Mesenchymal stem cell (in vitro differentiated cells and primary cell): ENCODE measurements at regions not wholly inside any gene's neighbourhood (a gene's known extent, or its start where the extent isn't known, plus 50 kb on each side); places are given as distances from the start of the nearest gene placed in this dataset.

Source experiments
- DNase-seq: peaks from one replicate; pipeline ENCODE4 v3.0.0-alpha.2; 2013
- H2AFZ ChIP-seq: one replicate; pipeline ENCODE4 v1.6.1; 2013; ENCODE audit warnings: low read depth, mild to moderate bottlenecking, control low read depth, inconsistent platforms, low read length, moderate library complexity
- H2AK5ac ChIP-seq: 2 replicates; pipeline ENCODE4 v1.6.1; 2013; ENCODE audit warnings: low read length, moderate library complexity, mild to moderate bottlenecking, inconsistent platforms; ENCODE audit not compliant: severe bottlenecking
- H2BK120ac ChIP-seq: one replicate; pipeline ENCODE4 v1.6.1; 2013; ENCODE audit warnings: low read depth, mild to moderate bottlenecking, inconsistent platforms, low read length, moderate library complexity
- H2BK12ac ChIP-seq, 2 experiments: one replicate each; pipeline ENCODE4 v1.6.1; 2013; ENCODE audit warnings: inconsistent platforms in 2 of 2, low read length in 2 of 2, mild to moderate bottlenecking in 2 of 2, moderate library complexity in 2 of 2, control low read depth in 1 of 2
- H2BK15ac ChIP-seq: one replicate; pipeline ENCODE4 v1.6.1; 2013; ENCODE audit warnings: mild to moderate bottlenecking, low read depth, inconsistent platforms; ENCODE audit not compliant: poor library complexity, severe bottlenecking
- H2BK5ac ChIP-seq: 2 replicates; pipeline ENCODE4 v1.6.1; 2013; ENCODE audit warnings: low read depth, mild to moderate bottlenecking, low read length, control low read depth, inconsistent platforms; ENCODE audit not compliant: poor library complexity, severe bottlenecking
- H3K14ac ChIP-seq, 2 experiments: one replicate each; pipeline ENCODE4 v1.6.1; 2013; ENCODE audit warnings: inconsistent platforms in 2 of 2, low read length in 2 of 2, control low read depth in 1 of 2, mild to moderate bottlenecking in 1 of 2, moderate library complexity in 1 of 2
- H3K18ac ChIP-seq, 2 experiments: one replicate each; pipeline ENCODE4 v1.6.1; 2013; ENCODE audit warnings: inconsistent platforms in 2 of 2, low read length in 2 of 2, control low read depth in 1 of 2, low read depth in 1 of 2, mild to moderate bottlenecking in 1 of 2
- H3K23ac ChIP-seq, 2 experiments: one replicate each; pipeline ENCODE4 v1.6.1; 2013; ENCODE audit warnings: inconsistent platforms in 2 of 2, low read length in 2 of 2, mild to moderate bottlenecking in 2 of 2, moderate library complexity in 2 of 2, control low read depth in 1 of 2
- H3K27ac ChIP-seq: 2 replicates; pipeline ENCODE4 v1.5.1; 2013; ENCODE audit warnings: mild to moderate bottlenecking, moderate library complexity, low read length, control low read depth, inconsistent platforms; ENCODE audit not compliant: poor library complexity, severe bottlenecking
- H3K27me3 ChIP-seq, 2 experiments: 2 replicates each; pipeline versions ENCODE4 v1.6.1 to v1.7.0; 2013; ENCODE audit warnings: low read length in 2 of 2, mild to moderate bottlenecking in 2 of 2, moderate library complexity in 2 of 2, control low read depth in 1 of 2, inconsistent platforms in 1 of 2; ENCODE audit not compliant: control insufficient read depth in 1 of 2, insufficient read depth in 1 of 2
- H3K36me3 ChIP-seq, 2 experiments: 2 replicates each; pipeline versions ENCODE4 v1.6.1 to v1.7.0; 2013; ENCODE audit warnings: low read length in 2 of 2, control low read depth in 1 of 2, inconsistent platforms in 1 of 2, low read depth in 1 of 2, mild to moderate bottlenecking in 1 of 2; ENCODE audit not compliant: insufficient read depth in 2 of 2, control insufficient read depth in 1 of 2
- H3K4ac ChIP-seq, 2 experiments: one replicate each; pipeline ENCODE4 v1.6.1; 2013; ENCODE audit warnings: inconsistent platforms in 2 of 2, low read length in 2 of 2, mild to moderate bottlenecking in 2 of 2, moderate library complexity in 2 of 2, control low read depth in 1 of 2, low read depth in 1 of 2
- H3K4me1 ChIP-seq: 2 replicates; pipeline ENCODE4 v1.6.1; 2013; ENCODE audit warnings: low read depth, low read length, control low read depth; ENCODE audit not compliant: control insufficient read depth, insufficient read depth
- H3K4me2 ChIP-seq: 2 replicates; pipeline ENCODE4 v1.6.1; 2013; ENCODE audit warnings: low read length, mild to moderate bottlenecking, inconsistent platforms; ENCODE audit not compliant: poor library complexity, severe bottlenecking
- H3K4me3 ChIP-seq, 2 experiments: 2 replicates each; pipeline versions ENCODE4 v1.5.1 to v1.7.0; 2013; ENCODE audit warnings: low read length in 2 of 2, mild to moderate bottlenecking in 2 of 2, control low read depth in 1 of 2, low read depth in 1 of 2; ENCODE audit not compliant: insufficient read depth in 1 of 2
- H3K79me1 ChIP-seq: replicated peaks from 2 replicates; pipeline ENCODE4 v1.6.1; 2013; ENCODE audit warnings: mild to moderate bottlenecking, control low read depth, low read length, inconsistent platforms; ENCODE audit not compliant: poor library complexity, severe bottlenecking
- H3K9ac ChIP-seq: 2 replicates; pipeline ENCODE4 v1.7.0; 2013; ENCODE audit warnings: mild to moderate bottlenecking, low read length, moderate library complexity
- H3K9me3 ChIP-seq: 2 replicates; pipeline ENCODE4 v1.7.0; 2013; ENCODE audit warnings: mild to moderate bottlenecking, low read length; ENCODE audit not compliant: control insufficient read depth
- H4K8ac ChIP-seq: one replicate; pipeline ENCODE4 v1.6.1; 2013; ENCODE audit warnings: inconsistent platforms, mild to moderate bottlenecking, low read length, moderate library complexity
- H4K91ac ChIP-seq: one replicate; pipeline ENCODE4 v1.6.1; 2013; ENCODE audit warnings: mild to moderate bottlenecking, low read length, inconsistent platforms
- WGBS: methylation state at CpG from one replicate; pipeline ENCODE4 v1.1.7; 2013; ENCODE audit warnings: mixed read lengths; 5-methylcytosine and 5-hydroxymethylcytosine counted together

DNA sequence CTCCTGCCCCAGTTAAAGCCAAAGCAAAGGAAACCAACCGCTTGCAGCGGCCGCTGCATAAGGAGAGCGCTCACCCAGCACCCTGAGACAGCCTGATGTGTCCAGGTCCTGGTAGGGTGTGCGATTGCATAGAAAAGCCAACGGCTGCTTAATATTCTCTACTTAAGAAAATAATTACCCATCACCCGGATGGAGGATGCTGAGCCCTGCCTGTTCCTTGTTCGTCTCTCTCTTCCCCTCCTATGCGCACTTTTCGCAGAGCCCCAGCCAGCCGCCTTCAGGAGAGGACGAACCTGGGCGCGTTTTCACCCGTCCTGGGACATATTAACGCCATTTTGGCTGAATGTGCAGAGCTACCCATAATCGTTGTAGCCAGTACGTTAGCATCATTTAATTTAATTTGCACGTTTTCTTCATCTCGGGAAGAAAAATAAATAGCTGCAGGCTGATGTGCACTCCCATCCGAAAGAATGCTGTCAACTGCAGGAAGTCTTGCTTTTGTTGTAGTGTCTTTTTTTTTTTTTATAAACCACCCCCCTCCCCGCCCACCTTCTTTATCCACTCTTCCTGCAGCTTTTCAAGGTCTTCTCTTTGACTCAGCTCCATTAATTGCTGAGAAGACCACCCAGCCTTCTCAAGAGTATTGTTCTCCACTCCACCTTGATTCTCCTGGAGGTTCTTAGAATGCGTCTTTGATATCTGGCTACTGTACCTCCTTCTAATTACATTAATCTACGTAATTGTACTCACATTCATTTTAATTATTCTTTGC is 214.5 kb downstream of the TEX29 start:
- Histone ChIP-seq H3K18ac (no peak overlapping the region), H3K79me1 (no peaks in the 10 kb centered on the region), H2BK120ac (no peak overlapping the region), H3K4ac (no peak overlapping the region), H3K4me1 (no peaks in the 10 kb centered on the region), H3K9me3 (no peaks in the 10 kb centered on the region), H2BK15ac (no peak overlapping the region), H2AK5ac (no peak overlapping the region), H4K8ac (no peak overlapping the region), H3K27me3 (peaks cover 34 to 60% of the 10 kb centered on the region in 2 experiments), H3K9ac (no peak overlapping the region), H3K27ac (no peak overlapping the region), H3K14ac (no peak overlapping the region), H2BK5ac (no peak overlapping the region), H2BK12ac (no peak overlapping the region), H3K4me3 (no peak overlapping the region), H4K91ac (no peak overlapping the region), H3K23ac (no peak overlapping the region), H2AFZ (no peak overlapping the region), H3K36me3 (no peaks in the 10 kb centered on the region), H3K4me2 (no peak overlapping the region)
- no peak for DNase-seq
- 10% methylated on average over 23 of the region's 24 CpGs for WGBS

GRCh38 chr13:111535523-111535811 is 215.0 kb downstream of the TEX29 start:
- no peaks in the 10 kb centered on the region for H3K36me3 ChIP-seq
- H3K23ac ChIP-seq = no peak overlapping the region
- H3K18ac ChIP-seq = no peak overlapping the region
- DNase-seq = no peak
- no peak overlapping the region for H2AFZ ChIP-seq
- H2BK12ac ChIP-seq = no peak overlapping the region
- H3K4me2 ChIP-seq = no peak overlapping the region
- WGBS = 42% methylated on average over 3 of the region's 5 CpGs
- H3K4ac ChIP-seq = no peak overlapping the region
- no peak overlapping the region for H3K4me3 ChIP-seq
- no peak overlapping the region for H4K8ac ChIP-seq
- no peak overlapping the region for H4K91ac ChIP-seq
- H3K9ac ChIP-seq = no peak overlapping the region
- H2BK5ac ChIP-seq = no peak overlapping the region
- no peaks in the 10 kb centered on the region for H3K4me1 ChIP-seq
- no peak overlapping the region for H2BK120ac ChIP-seq
- H3K27ac ChIP-seq = no peak overlapping the region
- no peaks in the 10 kb centered on the region for H3K9me3 ChIP-seq
- peaks cover 34 to 60% of the 10 kb centered on the region in 2 experiments for H3K27me3 ChIP-seq
- H3K14ac ChIP-seq = no peak overlapping the region
- no peak overlapping the region for H2BK15ac ChIP-seq
- no peak overlapping the region for H2AK5ac ChIP-seq
- no peaks in the 10 kb centered on the region for H3K79me1 ChIP-seq

GRCh38 chr13:111536075-111536642 is 215.7 kb downstream of the TEX29 start:
- H3K18ac ChIP-seq = no peak overlapping the region
- H3K79me1 ChIP-seq = no peaks in the 10 kb centered on the region
- WGBS = 81% methylated on average over 11 of the region's 11 CpGs
- H3K4me1 ChIP-seq = no peaks in the 10 kb centered on the region
- no peak overlapping the region for H3K14ac ChIP-seq
- H3K36me3 ChIP-seq = no peaks in the 10 kb centered on the region
- H2BK15ac ChIP-seq = no peak overlapping the region
- H2BK12ac ChIP-seq = no peak overlapping the region
- peaks cover 34 to 60% of the 10 kb centered on the region in 2 experiments for H3K27me3 ChIP-seq
- no peak for DNase-seq
- no peaks in the 10 kb centered on the region for H3K9me3 ChIP-seq
- H3K4ac ChIP-seq = no peak overlapping the region
- H2AK5ac ChIP-seq = no peak overlapping the region
- H3K4me2 ChIP-seq = no peak overlapping the region
- H4K91ac ChIP-seq = no peak overlapping the region
- H3K4me3 ChIP-seq = no peak overlapping the region
- H2BK120ac ChIP-seq = no peak overlapping the region
- no peak overlapping the region for H3K9ac ChIP-seq
- H2AFZ ChIP-seq = no peak overlapping the region
- H2BK5ac ChIP-seq = no peak overlapping the region
- no peak overlapping the region for H3K27ac ChIP-seq
- H3K23ac ChIP-seq = no peak overlapping the region
- no peak overlapping the region for H4K8ac ChIP-seq

DNA sequence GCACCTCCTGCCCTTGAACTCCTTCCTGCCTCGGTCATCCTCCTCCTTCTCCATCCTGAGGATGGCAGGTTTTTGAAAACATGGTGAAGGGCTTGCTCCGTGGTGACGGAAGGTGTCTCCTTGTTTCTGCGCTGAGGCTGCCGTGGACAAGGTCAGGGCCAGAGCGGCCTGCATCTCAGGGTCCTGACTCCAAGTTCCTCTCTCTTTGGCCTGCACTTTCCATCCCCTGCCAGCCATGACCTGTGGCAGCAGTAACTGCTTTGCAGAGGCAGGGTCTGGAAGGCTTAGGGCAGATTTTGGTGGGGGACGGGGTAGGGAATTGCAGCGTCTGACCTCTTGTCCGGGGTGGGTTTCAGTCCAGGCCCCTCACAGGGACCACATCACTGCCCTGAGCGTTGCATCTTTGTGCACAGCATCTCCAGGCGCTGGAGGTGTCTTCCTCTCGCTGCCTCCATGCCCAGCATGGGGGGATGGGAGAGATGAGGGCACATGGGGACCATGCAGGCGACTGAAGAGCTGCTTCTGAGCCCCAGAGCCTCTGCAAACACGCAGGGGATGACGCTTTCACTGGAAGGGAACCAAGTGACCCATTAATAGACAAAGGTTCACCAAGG is 216.8 kb downstream of the TEX29 start:
- WGBS = 83% methylated on average over 15 of the region's 15 CpGs
- Histone ChIP-seq H3K4me1 (no peaks in the 10 kb centered on the region), H2AFZ (no peak overlapping the region), H3K9me3 (no peaks in the 10 kb centered on the region), H2BK15ac (no peak overlapping the region), H3K4ac (no peak overlapping the region), H3K18ac (no peak overlapping the region), H2BK120ac (no peak overlapping the region), H3K36me3 (no peaks in the 10 kb centered on the region), H3K79me1 (no peaks in the 10 kb centered on the region), H3K23ac (no peak overlapping the region), H4K8ac (no peak overlapping the region), H2BK12ac (no peak overlapping the region), H3K4me2 (no peak overlapping the region), H3K14ac (no peak overlapping the region), H3K27me3 (peaks cover 30 to 50% of the 10 kb centered on the region in 2 experiments), H2AK5ac (no peak overlapping the region), H3K9ac (no peak overlapping the region), H4K91ac (no peak overlapping the region), H3K27ac (no peak overlapping the region), H2BK5ac (no peak overlapping the region), H3K4me3 (no peak overlapping the region)
- DNase-seq = no peak
